HG03139 (cell line): ENCODE measurements at regions not wholly inside any gene's neighbourhood (a gene's known extent, or its start where the extent isn't known, plus 50 kb on each side); places are given as distances from the start of the nearest gene placed in this dataset.

ENCODE experiments used
- ATAC-seq: cut with Tn5 transposase; IDR thresholded peaks from one replicate; pipeline ENCODE4 v1.9.1; 2021; ENCODE audit not compliant: unreplicated experiment

DNA sequence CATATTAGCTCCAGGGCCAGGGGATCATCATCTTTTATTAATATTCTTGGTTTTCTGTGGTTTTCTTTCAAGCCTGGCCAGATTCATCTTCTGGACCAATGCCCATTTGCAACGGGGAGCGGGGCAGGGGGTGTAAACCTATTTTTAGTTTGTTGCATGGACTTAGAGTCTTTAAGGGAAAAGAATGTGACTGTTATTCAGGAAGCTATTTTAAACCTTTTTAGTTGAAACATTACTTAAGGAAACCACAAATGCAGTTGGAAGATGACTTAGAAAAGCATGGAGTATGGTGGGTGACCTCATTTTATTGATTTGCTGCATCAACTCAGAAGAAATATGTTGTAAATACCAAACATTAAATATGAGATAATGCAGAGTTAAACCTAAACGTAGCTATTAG, 368.4 kb upstream of the E2F7 start:
- ATAC-seq = no peak

DNA sequence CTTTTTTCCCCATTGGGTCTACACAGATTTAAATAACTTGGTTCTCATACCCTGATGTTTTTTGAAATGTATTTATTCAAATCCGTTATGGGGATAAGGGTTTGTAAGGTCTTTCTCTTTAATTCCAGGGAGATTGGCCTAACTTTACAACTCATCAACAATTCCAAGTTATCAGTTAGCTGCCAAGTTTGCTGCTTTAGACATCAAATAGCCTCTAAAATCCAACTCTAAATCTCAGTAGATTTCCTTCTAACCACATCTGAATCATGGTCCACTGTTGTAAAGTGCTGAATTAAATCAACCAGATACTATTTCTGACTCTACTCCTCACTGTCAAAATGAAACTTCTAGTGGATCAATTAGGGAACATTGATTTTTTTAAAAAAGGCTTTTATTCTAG, 364.1 kb upstream of the E2F7 start:
- ATAC-seq = no peak

DNA sequence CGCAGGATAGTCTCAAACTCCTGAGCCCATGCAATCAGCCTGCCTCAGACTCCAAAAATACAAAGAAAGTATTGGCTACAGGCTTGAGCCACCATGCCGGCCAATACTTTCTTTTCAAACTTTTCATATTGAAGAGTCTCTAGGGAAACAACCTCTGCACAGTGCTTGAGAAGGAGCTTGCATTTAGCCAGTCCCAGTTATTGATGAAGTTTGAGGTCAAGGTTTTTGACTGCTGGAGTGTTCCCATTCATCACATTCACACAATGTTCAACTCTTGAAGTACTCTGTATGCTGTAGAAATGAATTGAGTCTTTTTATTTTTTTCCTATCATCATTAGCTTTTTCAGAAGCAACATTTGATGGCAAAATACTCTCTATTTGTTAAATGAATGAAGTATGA, 355.8 kb upstream of the E2F7 start:
- no peak for ATAC-seq

DNA sequence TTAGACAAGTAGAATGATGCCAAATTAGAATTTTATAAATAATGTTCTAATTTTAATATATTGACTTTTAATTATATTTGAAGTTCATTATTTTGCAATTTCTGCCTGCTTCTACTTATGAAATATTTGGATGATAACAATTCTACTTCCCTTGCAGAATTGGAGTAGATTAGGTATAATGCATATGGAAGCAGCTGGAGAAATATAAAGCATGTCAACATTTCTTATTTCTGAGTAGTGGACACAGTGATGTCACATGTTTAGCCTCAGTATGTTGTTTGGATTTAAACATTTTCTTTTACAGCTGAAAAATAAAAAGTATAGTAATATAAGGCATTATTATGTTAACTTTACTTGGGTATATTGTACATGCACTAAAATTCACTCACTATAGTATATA, 344.2 kb upstream of the E2F7 start:
- ATAC-seq = no peak

DNA sequence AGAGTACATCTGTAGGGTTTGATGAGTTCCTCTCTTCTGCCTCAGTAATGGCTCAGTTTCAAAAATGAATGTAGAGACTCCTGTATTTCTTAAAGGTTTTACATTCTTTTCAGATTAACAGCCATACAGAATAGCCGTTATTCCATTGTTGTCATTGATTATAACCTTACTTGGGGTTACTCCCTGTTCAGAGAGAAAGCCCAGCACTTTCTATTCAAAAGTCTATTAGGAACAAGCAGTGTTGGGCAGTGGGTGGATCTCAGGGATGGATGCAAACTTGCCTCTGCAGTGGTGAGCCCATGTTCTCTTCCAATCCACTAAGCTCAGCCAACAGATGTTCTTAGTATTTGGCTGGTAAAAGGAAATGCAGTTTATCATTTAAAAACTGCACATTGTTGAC, 342.6 kb upstream of the E2F7 start:
- ATAC-seq = no peak

DNA sequence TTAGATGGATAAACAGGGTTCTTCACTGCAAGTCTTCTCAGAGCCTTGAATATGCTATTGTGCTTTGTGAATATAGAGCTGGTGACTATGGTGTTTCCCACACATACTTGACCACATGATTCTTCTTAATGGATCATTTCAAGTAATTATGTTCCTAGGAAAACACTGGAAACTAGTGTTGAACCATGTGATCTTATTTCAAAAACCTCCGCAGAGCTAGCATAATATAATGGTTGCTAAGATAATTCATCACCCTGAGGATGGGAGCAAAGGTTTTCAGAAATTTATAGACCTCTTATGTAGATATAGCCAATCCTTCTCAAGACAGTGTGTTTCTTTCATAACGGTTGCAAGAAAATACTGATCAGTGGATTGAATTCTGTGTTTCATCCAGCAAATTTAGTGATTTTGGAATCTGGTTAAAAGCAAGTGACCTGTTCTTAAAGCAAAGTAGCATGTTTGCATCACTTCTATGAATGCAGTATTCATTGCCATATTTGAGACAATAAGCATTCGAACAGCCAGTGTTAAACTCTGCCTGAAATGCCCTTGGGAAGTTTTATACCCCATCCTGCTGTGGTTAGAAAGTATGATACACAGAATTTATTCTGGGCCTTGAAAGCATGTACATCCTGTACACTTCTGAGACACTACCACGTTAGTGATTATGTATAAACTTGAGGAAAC, 341.0 kb upstream of the E2F7 start:
- no peak for ATAC-seq

DNA sequence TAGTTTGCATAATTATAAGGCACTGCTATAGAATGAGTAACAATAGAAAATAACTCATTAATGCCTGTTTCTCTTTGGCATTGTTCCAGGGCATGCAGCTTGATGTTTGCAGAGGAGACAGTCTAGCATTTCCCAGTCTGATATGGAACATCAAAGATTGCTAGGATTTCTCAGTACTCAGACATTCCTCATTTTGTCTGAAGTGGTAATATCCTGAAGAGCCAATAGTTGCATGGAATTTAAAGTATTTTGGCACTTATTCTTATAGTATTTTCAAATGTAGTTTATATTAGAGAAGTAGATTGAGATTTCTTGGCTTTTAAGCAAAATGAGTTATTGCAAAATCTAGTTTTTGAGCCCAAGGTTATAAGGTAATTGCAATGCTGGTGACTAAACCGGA, 337.3 kb upstream of the E2F7 start:
- ATAC-seq = no peak

DNA sequence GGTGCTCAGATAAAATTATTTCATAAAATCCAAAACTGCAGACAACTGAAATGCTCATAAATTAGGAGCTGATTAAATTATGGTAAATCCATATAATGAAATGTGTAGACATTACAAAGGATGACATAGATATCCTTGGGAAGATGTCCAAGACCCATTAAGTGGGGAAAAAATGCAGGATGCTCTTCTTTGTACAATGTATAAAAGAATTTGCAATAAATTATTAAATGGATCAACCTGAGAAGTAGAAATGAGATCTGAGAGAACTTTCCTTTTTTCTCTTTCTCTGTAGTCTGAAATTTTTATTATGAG, 336.4 kb upstream of the E2F7 start:
- no peak for ATAC-seq

DNA sequence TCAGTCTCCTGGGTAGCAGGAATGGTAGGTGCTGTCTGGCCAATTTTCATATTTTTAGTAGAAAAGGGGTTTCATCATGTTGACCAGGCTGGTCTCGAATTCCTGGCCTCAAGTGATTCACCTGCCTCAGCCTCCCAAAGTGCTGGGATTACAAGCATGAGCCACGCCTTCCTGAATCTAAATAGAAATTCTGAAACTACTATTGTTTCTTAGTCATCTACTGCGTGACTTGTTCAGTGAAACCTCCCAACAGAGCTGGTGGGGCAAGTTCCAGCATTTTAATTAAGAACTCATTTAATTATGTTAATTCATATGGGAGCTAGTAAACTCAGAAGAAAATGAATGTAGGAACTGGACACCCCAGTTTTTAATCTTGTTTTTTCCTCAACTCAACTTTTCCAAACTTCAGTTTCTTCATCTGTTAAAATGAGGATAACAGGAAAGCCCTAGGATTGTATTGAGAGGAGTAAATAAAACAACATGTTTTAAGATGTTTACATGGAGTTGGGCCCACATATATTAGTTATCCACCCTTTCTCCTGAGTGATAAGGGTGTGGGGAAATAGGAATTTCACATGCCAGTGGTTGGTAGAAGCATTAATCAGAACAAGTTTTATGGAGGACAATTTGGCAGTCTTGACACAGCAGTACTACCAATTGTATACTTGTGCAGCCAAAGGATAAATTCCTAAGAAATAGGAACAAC, 335.8 kb upstream of the E2F7 start:
- ATAC-seq = no peak

DNA sequence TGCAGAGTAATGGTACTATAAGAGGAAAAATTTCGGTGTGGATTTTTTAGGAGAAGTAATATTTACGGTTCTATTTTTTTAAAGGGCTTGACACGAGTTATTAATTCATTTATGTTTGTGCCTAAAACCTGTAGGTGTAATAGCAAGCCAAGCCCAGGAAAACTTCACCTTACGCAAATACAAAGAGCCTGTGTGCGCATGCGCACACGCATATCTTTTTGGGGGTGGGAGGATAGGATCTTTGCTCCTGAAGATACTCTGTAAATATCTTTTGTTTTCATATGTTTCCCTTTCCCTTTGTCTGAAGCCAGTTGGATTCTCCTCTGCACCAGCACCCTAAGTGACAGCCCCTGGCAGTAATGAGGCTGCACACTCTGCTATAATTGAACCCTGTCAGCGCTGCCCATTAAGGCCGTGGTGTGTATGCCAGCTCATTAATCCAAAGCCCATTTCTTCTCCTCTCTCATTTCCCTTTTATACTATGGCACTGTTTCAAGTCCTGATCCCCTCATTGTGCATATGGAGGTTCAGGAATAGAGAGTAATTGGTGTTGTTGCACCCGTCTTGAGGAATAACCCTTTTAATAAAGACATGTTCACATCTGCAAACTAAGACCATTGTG, 327.2 kb upstream of the E2F7 start:
- ATAC-seq = no peak

DNA sequence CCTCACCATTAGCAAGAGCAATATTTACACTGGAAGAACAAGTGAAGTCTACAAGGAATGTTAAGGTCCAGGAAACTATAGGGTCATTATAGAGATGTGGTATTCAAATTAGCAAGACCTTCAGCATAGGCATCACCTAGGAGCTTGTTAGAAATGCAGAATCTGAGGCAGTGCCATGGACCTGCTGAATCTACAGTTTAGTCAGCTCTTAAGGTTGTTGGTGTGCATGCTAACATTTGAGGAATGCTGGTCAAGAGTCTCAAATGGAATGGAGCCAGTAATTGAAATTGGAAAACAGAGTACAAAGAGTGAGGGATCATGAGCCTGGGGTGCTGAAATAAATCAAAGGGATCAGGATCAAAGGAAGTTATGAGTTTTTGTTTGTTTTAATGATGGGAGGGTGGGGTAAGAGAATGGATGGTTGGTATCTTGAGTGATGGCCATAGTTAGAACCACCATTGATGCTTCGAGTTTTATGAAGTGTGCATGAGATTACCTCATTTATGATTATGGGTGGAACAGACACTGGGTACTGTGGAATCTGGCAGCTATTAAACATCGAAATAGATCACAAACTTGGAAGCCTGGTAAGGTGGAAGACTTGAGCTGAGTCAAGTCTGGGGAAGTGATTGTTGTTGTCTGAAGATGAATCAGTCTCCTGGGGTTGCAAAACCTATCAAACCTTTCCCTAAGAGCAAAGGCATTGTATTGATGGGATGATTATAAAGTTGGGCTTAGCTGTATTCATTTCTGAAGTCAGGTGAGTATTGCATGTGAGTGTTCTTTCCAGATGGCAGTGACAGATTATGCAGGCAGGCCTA, 323.3 kb upstream of the E2F7 start:
- ATAC-seq = no peak

DNA sequence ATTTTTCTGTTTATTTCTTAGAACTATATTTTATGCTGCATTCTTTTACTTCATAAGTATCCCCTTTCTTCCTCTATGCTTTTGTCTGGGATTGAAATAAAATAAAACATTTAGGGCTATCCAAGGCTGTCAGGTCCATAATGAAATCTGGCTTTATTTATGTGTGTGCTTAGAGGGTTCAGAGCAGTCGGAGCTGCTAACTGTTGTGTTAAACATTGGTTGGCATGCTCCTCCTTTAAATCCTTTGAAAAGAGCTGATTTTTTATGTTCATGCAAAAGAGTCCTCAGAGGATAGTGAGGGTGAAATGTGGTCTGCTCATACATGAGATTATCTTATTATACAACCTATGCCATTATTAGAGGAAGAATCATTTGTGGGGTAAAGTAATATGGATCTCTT, 322.3 kb upstream of the E2F7 start:
- no peak for ATAC-seq

DNA sequence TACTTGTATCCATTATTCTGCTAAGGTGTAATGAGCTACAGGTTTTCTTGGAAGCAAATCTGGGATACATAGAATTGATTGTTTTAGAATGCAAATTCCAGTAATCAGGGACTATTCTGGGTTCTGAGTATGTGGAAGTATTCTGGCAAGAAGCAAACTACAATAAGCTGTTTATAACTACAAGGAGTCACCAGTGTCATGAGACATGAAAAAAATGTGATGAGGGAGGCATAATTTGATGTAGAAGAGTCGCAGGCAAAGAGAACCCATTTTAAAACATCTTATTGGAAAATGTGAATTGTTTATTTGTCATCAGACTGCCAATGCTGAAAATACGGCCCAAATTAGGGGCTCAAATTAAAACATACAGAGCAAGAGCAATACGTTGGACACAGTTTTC, 321.8 kb upstream of the E2F7 start:
- ATAC-seq = no peak

DNA sequence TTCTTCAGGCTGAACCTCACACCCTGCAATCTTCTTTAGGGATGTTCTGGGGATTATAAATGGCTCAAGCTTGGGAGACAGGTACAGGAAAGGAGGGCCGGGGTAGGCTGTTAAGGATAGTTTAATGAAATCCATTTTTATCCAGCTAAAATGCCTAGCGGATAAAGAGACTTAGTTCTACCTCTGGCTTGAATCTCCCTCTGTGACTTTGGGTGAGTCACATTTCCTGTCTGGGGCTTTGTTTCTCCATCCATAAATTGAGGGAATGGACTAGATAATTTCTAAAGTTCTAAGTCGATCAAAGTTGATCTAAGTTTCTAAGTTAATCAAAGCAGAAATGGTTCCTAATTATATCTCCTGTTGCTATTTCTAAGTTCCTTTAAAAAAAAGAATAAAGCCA, 319.6 kb upstream of the E2F7 start:
- no peak for ATAC-seq

DNA sequence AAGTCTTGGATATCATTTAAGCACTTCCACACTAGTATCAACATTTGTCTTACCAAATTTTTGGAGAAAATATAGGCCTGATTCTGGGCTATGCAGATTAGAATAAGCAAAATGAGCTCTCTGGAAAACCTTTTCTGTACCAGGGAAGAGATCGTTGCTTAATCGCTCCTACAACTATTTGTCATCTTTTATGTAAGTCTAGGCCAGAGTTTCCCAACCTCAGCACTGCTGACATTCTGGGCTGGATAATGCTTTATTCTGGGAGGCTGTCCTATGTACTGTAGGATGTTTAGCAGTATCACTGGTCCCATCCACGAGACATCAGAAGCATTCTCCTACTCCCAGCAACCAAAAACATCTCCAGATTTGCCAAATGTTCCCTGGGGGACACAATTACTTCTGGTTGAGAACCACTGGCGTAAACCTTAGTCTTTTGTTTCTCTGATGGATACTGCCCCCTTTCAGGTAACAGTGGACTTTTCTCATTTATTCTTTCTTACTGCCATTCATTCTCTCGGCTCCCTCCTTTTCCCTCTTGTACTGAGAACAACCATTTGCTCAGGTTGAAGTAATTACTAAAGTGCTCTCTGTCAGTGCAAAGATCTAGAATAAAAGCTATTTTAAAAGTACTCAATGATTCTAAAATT, 316.9 kb upstream of the E2F7 start:
- ATAC-seq = no peak

DNA sequence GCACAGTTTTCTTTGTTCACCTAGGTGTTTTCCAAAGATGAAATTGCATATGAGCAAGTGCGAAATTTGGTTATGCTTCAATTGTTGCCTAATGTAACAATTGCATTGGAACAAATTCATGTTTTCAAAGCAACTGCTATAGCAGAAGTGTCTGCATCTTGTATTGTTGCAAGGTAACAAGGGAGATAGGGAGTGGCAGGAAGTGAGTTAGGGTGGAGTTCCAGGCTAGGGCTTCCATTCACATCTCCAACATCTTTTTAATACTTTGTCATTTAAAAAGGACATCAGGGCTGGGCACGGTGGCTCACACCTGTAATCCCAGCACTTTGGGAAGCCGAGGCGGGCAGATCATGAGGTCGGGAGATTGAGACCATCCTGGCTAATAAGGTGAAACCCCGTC, 312.3 kb upstream of the E2F7 start:
- ATAC-seq = no peak

DNA sequence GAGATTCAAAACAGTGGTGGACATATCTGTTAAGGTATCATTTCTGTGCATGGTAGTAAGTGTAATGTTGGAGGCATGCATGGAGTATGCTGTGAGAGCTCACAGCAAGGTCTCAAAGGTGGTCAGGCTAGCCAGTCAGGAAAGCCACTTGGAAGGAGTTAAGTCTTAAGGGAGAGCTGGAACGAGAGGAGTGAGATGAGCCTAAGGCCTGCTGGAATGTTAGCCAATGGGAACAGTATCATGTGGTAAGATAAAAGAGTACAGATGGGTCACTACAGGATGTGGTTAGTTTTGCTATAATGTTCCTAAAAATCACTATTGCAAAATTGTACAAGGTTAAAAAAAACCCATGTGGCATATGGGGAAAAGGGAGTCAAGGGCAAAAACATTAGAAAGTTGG, 311.7 kb upstream of the E2F7 start:
- ATAC-seq = no peak

DNA sequence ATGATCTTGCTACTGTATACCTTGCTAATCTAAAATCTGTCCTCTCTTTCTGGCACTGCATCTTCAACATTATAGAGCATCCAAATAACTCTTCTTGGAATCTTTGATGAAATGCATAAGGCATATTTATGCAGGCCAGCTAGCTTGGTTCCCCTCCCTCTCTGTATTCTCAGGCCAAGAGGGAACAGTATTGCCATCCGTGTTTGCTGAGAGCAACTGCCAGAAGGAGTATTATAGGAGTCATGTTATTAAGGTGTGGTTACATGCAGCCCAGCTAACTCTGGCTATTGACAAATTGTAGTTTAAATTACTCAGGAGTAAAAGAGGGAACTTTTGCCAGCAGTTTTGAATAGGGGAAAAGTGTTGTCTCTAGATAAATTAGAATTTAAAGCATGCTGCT, 309.3 kb upstream of the E2F7 start:
- ATAC-seq = no peak

DNA sequence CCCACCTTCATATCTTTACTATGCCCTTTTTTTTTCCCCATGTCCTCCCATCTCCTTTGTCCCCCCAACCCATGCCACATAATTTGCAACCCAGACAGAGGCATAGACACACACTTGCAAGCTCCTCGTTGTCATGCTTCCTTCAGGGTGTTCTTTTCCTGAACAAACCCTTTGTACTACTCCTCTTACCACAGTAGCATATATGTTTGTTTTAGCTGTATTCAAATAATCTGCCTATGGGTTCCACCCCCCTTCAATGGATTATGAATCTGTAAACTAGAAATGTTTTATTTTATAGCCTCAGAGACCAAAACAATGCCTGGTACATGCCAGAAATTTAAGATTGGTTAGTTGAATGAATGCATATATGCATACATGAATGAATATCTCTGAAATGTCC, 307.1 kb upstream of the E2F7 start:
- ATAC-seq = no peak

DNA sequence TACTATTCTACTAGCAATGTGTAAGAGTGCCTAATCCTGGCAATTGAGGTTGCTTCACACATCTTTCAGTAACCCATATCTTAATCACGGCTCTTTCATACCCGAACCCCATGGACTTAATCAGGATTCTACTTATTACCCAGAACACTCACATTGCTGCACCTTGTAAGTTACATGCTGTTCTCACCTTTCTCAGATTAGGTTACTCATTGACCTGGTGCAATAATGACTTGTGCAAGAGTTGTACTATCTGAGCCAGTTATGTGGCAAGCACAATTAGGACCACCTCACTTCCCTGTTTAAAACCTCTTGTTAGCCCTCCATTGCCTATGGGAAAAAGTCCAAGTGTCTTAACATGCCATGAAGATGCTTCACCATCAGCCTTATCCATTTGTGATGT, 306.7 kb upstream of the E2F7 start:
- no peak for ATAC-seq

DNA sequence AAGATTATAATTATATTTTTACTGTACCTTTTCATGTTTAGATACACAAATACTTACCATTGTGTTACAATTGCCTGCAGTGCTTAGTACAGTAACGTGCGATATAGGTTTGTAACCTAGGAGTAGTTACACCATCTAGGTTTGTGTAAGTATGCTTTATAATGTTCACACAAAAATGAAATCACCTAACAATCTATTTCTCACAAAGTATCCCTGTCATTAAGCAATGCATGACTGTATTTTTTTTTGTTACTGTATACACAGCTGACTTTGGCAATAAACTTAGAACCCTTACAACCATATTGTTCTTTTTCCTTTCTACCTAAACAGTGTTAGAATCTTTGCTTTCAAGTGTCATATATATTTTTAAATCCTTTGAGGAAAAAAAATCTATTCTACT, 303.0 kb upstream of the E2F7 start:
- ATAC-seq = no peak
